H1 (cell line): ENCODE measurements at regions not wholly inside any gene's neighbourhood (a gene's known extent, or its start where the extent isn't known, plus 50 kb on each side); places are given as distances from the start of the nearest gene placed in this dataset.

ENCODE experiments used
- CBX5 ChIP-seq: fragments of 300-800, 300-1000 bp; sonication (generic); IDR thresholded peaks from 2 replicates; pipeline ENCODE4 v1.7.1; 2016; ENCODE audit warnings: antibody characterized with exemption, low read length, low read depth
- CHD1 ChIP-seq: IDR thresholded peaks from 2 replicates; pipeline ENCODE4 v1.6.1; 2012; ENCODE audit warnings: low read depth, low read length, improper control_type of control experiment
- SAP30 ChIP-seq: fragments of 300-600 bp; sonication (generic); IDR thresholded peaks from 2 replicates; pipeline ENCODE4 v1.7.1; 2012; ENCODE audit warnings: low read length, moderate library complexity, mild to moderate bottlenecking, inconsistent platforms; ENCODE audit not compliant: insufficient read depth, insufficient replicate concordance
- SIN3A ChIP-seq, 2 experiments: IDR thresholded peaks in 1 of 2; conservative IDR thresholded peaks in 1 of 2; 2 replicates each; pipeline ENCODE4 v1.6.1; 2011 to 2012; ENCODE audit warnings: low read length in 2 of 2, improper control_type of control experiment in 1 of 2, low read depth in 1 of 2, mild to moderate bottlenecking in 1 of 2
- SP4 ChIP-seq: IDR thresholded peaks from 2 replicates; pipeline ENCODE4 v1.6.1; 2012; ENCODE audit warnings: low read length, inconsistent platforms
- TF ChIP-seq, protein P1 (sequence below): IDR thresholded peaks from 2 replicates; pipeline ENCODE4 v1.6.1; 2011; ENCODE audit warnings: low read length, improper control_type of control experiment

DNA sequence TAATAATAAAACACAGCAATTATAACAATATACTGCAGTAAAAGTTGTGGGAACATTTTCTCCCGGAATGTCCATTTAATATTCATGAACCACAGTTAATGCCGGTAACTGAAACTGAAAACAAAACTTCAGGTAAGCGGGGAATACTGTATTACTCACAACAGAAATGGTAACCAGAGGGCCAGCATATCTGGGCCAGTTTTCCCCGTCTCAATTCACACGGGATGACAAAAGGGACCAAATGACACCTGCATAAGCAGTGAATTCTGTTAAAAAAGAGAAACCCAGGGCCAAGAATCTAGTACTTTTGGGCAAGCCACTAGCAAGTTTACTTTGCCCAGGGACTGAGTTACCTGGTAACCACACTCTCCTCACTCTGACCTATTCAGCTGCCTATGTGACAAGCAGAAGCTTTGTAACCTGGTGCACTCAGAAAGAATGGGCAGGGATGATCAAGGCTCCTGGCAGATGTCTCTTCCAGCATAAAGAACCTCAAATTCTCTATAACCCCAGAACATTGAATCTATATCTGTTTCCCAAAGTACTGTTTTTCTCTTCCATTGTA, 1171.2 kb downstream of the DIAPH3 start (continued):
- no peak for TF ChIP-seq SAP30
- TF ChIP-seq CBX5: no peak
- TF ChIP-seq SP4: no peak
- TF ChIP-seq, protein P1, sequence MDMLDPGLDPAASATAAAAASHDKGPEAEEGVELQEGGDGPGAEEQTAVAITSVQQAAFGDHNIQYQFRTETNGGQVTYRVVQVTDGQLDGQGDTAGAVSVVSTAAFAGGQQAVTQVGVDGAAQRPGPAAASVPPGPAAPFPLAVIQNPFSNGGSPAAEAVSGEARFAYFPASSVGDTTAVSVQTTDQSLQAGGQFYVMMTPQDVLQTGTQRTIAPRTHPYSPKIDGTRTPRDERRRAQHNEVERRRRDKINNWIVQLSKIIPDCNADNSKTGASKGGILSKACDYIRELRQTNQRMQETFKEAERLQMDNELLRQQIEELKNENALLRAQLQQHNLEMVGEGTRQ: no peak
- no peak for TF ChIP-seq CHD1
- no peak for TF ChIP-seq SIN3A (conservative IDR thresholded peaks at IDR 0.05 in 1 of 2, IDR thresholded peaks at IDR 0.05 in 1 of 2; ENCODE audit: low read depth in 1 of 2, low read length in 2 of 2)
- TF ChIP-seq, all 59 proteins: peak for 0
